Astrocyte of the cerebellum (primary cell): ENCODE measurements at regions not wholly inside any gene's neighbourhood (a gene's known extent, or its start where the extent isn't known, plus 50 kb on each side); places are given as distances from the start of the nearest gene placed in this dataset.

Experiments used
- DNase-seq: peaks from one replicate; pipeline ENCODE4 v3.0.0-alpha.2; 2011; ENCODE audit warnings: low read depth
- H3K4me3 ChIP-seq: 2 replicates; pipeline ENCODE4 v1.5.1; 2011; ENCODE audit warnings: mild to moderate bottlenecking, low read depth, low read length, moderate library complexity
- in situ Hi-C: cut with HindIII; loops from 2 replicates; pipeline ENCODE4 v1.10.0; 2017; ENCODE audit warnings: low sequenced_read_pairs
- TF ChIP-seq, protein P1 (sequence below): IDR thresholded peaks from 2 replicates; pipeline ENCODE4 v1.5.1; 2012; ENCODE audit warnings: low read length, low read depth, moderate library complexity, mild to moderate bottlenecking; ENCODE audit errors: missing control alignments

DNA sequence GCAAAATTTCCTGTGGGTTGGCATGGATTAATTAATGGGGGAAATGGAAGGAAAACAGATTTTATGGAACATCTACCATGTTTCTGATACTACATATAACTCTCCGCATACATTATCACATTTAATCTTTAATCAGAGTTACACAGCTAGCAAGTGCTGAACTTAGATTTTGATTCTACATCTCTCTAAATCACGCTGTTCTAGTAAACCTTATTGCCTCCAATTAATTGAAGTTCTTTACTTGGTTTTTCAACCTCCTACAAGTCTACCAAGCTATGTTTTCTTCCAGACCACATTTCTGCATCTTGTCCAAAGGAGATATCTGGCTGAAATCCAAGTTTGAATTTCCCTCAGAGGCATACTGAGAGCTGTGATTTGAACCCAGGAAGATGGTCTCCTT, 125.8 kb upstream of the GAREM1 start:
- no peak for DNase-seq
- TF ChIP-seq, protein P1, sequence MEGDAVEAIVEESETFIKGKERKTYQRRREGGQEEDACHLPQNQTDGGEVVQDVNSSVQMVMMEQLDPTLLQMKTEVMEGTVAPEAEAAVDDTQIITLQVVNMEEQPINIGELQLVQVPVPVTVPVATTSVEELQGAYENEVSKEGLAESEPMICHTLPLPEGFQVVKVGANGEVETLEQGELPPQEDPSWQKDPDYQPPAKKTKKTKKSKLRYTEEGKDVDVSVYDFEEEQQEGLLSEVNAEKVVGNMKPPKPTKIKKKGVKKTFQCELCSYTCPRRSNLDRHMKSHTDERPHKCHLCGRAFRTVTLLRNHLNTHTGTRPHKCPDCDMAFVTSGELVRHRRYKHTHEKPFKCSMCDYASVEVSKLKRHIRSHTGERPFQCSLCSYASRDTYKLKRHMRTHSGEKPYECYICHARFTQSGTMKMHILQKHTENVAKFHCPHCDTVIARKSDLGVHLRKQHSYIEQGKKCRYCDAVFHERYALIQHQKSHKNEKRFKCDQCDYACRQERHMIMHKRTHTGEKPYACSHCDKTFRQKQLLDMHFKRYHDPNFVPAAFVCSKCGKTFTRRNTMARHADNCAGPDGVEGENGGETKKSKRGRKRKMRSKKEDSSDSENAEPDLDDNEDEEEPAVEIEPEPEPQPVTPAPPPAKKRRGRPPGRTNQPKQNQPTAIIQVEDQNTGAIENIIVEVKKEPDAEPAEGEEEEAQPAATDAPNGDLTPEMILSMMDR, result no peak
- in situ Hi-C loops, result no loop called here
- no peak overlapping the region for H3K4me3 ChIP-seq

DNA sequence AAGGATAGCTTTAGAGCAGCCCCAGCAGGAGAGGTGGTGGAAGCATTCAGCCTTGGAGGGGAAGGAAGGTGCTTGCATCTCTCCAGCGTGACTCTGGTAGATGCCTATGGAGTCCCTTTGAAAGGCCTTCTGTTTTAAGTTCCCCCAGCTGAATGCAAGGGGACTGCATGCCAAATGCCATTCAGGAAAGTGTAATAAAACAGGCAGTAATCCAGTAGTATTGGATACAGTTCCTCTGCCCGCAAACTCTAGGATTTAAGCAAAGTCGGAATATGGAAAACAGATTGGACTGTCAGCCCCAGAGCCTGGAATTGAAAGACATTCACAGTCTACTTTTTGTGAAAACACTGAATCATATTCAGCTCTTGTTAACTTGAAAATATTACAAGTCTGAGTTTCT, 125.2 kb upstream of the GAREM1 start:
- in situ Hi-C loops, result no loop called here
- TF ChIP-seq, protein P1, result no peak
- DNase-seq, result no peak
- no peak overlapping the region for H3K4me3 ChIP-seq

DNA sequence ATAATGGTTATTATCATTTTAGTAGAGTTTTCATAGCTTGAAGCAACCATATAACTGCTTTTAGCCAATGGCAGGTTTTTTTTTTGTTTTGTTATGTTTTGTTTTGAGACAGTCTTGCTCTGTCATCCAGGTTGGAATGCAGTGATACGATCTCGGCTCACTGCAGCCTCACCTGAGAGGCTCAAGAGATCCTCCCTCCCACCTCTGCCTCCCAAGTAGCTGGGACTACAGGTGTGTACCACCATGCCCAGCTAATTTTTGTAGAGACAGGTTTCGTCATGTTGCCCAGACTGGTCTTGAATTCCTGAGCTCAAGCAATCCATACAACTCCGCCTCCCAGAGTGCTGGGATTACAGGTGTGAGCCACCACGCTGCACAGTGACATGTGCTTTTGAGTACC, 117.5 kb upstream of the GAREM1 start:
- no peak overlapping the region for H3K4me3 ChIP-seq
- in situ Hi-C loops, result no loop called here
- TF ChIP-seq, protein P1, result no peak
- no peak for DNase-seq

DNA sequence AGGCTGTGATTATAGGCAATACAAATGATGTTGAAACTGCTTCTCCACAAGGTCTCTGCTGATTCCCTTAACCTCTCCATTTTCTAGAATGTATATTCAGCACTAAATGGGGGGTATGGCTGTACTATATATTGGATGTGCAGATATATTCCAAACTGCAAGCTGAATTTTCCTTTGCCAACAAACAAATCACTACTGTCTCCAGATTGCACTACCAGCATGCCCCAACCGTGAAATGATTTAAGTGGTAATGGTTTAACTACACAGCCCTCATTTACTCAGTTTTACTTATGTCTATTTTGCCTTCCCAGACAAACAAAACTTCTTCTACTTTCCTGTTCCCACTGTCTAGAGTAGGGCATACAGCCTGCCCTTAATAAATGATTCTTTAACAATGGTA, 112.7 kb upstream of the GAREM1 start:
- DNase-seq, result no peak
- in situ Hi-C loops, result no loop called here
- TF ChIP-seq, protein P1, result no peak
- no peak overlapping the region for H3K4me3 ChIP-seq

DNA sequence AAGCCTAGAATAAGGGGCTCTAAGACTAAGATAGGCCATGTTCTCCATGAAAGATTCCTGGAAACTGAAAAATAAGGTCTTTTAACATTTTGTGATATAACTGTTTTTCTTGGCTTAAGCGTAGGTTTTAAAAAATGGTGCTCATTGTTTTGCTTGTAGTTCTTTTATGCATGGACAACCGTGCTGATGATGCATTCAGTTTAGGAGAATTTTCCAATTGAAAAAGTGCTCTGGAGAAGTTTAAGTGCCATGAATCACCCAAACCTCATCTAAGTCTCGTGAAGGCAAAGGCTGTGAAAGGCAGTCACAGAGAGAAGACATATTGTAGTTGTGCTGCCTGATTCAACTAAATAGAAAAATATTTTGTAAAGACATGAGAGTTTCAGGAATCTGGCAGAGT, 111.8 kb upstream of the GAREM1 start:
- in situ Hi-C loops, result no loop called here
- DNase-seq, result peak; percentile 20
- TF ChIP-seq, protein P1, result no peak
- H3K4me3 ChIP-seq, result no peak overlapping the region

DNA sequence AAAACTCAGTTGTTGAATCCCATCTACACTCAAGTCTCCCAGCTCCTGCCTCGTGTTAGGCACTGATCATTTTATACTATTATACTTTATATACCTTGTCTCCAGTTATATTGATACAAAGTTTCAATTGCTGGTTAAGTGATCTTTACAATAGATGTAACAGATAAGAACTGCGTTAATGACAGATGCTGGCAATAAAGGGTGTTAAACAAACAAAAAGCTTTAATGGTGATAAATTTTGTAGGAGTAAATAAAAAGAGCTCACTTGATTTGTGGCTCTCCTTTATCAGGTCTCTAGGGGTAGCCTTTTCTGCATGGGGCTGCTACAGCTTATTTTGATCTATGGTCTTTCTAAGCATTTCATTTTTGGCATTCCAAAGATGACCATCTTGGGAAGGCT, 106.9 kb upstream of the GAREM1 start:
- in situ Hi-C loops, result no loop called here
- no peak for DNase-seq
- H3K4me3 ChIP-seq, result no peak overlapping the region
- TF ChIP-seq, protein P1, result no peak
